ENCODE measurements at regions not wholly inside any gene's neighbourhood (a gene's known extent, or its start where the extent isn't known, plus 50 kb on each side); places are given as distances from the start of the nearest gene placed in this dataset.

DNA sequence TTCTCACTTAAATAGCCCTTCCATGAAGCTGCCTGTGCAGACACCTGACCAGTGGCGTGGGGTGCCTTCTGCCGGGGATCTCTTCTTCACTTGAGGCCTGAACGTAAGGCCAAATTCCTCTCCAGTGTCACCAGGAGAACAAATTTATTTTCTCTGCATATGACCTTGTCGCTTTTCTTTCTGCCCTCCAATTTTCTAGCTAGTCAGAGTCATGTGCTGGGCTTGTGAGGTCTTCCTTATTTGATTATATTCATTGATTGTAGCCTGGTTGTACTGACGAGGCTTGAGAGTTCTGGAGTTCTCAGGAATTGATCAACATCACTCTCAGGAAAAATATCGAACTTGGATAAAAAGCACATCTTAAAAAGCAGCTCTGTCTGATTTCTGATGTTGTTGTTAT is 255.7 kb downstream of the BUB3 start:
- no peak for DNase-seq (ENCODE audit: low read depth)

- DNase-seq (ENCODE audit: low read depth): no peak
Observed at GRCh38 chr10:123413353-123413752, 252.8 kb upstream of the GPR26 start.

DNA sequence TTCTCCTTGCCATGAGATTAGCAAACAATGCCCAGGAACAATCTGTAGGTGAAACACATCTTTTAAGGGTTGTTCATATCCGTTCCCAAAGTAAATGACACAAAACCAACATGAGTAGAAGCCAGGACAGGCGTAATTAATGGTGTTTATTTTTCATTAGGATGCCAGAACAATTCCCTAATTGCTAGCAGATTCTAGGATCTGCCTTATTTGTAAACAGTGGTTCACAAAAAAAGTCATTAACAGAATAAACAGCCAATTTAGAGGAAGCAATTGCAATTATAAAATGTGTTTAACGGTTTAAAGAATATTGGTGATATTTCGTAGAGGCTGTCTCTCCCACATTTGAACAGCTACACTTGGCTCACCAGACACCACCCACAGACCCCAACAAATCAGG is 250.6 kb upstream of the GPR26 start:
- DNase-seq (ENCODE audit: low read depth): no peak

DNA sequence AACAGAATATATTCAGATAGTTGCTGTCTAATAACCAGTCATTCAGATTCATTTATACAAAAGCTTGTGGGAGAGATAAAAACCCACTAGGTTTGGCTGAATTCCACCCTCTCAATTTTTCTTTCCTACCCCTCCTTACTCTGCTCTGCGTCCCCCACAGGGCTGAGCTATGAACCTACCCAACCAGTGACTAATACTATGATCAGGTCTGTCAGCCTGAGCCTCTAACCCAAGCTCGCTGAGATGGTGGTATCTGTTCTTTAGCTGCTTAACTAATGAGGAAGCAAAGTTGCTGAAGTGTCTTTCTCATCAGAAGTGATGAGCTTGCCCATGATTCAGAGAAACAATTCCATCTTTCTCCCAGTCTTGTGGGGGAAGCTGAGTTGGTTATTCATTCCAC is 248.7 kb upstream of the GPR26 start:
- no peak for DNase-seq (ENCODE audit: low read depth)

GRCh38 chr10:123421461-123421860 is 244.7 kb upstream of the GPR26 start:
- no peak for DNase-seq (ENCODE audit: low read depth)

DNA sequence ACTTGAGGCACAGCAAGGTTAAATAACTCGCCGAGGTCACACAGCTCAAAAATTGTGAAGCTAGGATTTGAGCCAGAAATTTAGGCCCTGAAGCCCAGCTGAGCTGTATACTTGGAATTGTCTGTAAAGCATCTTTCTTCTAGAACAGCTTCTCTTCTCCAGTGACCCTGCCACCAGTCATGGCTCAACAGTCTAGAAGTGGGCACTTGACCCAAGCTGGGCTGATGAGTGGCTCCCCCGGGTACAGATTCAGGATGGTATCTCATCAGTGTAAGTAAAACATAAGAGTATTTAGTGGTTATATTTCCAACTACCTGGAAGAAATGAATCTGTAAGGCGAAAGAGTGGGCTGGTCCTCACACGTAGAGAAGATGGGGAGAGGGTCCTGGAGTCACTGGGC is 243.9 kb upstream of the GPR26 start:
- no peak for DNase-seq (ENCODE audit: low read depth)

GRCh38 chr10:123424537-123424936 is 241.6 kb upstream of the GPR26 start:
- no peak for DNase-seq (ENCODE audit: low read depth)

DNA sequence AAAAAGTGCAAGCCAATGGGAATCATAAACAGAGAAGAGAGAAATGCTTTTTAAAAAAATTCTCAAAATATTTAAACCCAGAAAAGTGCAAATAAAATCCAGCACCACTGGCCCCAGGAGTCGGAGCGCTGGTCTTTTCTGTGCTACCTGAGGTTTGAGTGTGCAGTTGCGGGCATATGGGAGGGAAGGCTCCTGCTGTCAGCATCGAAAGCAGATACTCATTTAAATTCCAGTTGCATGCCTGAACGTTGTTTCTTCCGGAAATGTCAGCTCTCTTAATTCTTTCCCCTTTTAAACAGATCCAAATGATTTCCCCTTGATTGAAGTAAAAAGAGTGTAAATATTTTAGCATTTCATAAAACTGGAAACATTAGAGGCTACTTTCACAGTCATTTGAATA is 240.5 kb upstream of the GPR26 start:
- DNase-seq (ENCODE audit: low read depth): no peak

GRCh38 chr10:123427165-123427786 is 238.9 kb upstream of the GPR26 start:
- DNase-seq (ENCODE audit: low read depth): no peak

DNA sequence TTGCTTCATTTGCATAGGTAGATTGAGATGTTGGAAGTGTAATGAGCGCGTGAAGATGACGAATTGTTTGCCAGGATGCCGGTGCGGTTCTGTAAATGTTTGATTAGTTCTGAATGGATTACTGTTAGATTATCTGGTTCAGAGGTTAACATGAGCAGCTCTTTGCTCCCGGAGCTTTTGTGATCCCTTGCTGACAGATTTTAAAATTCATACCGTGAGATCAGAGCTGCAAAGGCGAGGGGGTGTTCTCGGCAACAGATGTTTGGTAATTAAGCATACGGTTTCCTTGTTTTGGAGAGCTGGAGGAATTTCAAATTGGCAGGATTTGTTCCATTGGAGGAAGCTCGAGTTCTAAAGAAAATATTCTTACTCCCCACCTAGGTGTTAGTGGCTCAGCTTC is 237.8 kb upstream of the GPR26 start:
- DNase-seq (ENCODE audit: low read depth): no peak

DNA sequence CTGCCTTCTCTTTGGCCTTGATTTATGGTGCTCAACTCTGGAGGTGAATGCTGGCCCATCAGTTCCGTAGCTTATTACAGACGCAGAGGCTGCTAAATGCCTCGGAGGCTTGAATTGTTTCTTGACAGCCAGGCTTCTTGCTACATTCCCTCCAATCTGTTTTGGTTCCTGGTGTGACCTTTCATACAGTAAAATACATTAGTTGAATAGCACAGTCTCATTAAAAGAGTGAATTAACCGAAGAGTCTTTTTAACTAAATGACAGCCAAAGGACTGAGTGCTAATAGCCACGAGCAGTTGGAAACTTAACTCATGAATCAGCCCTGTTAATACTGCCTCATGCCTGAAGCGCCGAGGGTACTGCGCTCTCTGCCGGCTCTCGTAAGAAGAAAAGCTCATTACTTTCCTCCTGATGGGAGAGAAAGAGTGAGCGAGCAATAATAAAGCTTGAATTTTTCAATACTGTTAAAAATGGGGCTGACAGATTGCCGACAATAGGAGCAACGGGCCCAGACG is 236.4 kb upstream of the GPR26 start:
- DNase-seq (ENCODE audit: low read depth): peak; percentile 7

- no peak for DNase-seq (ENCODE audit: low read depth)
Observed at GRCh38 chr10:123433539-123433938, 232.6 kb upstream of the GPR26 start.

DNA sequence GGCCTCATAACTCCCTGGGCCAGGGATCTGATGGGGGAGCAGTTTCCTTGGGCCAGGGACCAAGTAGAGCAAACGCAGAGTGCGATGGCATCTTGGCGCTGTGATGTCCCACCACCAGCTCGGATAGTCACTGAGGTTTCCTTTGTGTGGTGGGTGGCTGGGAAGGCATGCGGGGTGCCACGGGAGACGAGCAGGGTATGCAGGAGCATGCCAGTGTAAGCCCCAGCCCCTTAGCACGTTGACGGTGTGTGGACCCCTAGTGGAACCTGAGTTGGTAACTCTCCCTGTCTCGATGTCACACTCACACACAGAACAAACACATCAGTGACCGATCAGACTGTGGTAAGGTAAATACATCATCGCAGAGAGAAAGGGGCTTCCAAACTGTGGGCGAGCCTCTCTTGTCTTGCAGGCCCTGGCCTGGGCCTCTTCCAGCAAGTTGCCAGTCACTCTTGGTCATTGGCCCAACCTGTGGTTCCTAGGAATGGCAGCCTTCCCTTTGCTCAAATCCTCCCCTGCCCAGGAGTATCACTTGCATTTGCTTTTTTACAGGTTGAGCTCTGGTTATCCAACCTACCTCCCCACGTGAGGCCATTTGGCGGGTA is 231.6 kb upstream of the GPR26 start:
- no peak for DNase-seq (ENCODE audit: low read depth)

- no peak for DNase-seq (ENCODE audit: low read depth)
Observed at GRCh38 chr10:123442901-123443300, 223.3 kb upstream of the GPR26 start.

- DNase-seq (ENCODE audit: low read depth): no peak
Observed at GRCh38 chr10:123443924-123444323, 222.2 kb upstream of the GPR26 start.

DNA sequence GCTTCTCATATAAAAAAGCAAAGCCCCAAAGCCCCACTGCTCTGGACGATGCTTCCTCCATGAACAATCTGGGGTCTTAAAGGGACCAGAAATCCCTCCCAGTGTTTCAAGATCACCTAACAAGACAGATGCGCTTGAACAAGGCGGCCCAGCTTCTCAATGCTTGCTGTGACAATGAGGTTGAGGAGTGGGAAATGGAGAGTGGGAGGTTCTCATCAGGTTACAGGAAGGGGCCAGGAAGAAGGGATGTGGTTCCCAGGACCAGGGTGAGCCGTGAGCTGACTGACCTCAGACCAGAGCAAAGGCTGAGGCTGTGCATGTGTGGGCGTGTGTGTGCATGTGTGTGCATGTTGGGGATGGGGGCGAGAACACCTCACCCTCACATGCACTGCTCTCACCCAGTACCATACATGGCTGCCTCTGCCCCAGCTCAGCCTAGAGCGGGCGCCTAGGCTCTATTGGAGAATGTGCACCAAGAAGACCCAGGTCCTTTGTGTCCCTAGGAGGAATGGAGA is 220.8 kb upstream of the GPR26 start:
- DNase-seq (ENCODE audit: low read depth): no peak

GRCh38 chr10:123446449-123447156 is 219.6 kb upstream of the GPR26 start:
- DNase-seq (ENCODE audit: low read depth): no peak

DNA sequence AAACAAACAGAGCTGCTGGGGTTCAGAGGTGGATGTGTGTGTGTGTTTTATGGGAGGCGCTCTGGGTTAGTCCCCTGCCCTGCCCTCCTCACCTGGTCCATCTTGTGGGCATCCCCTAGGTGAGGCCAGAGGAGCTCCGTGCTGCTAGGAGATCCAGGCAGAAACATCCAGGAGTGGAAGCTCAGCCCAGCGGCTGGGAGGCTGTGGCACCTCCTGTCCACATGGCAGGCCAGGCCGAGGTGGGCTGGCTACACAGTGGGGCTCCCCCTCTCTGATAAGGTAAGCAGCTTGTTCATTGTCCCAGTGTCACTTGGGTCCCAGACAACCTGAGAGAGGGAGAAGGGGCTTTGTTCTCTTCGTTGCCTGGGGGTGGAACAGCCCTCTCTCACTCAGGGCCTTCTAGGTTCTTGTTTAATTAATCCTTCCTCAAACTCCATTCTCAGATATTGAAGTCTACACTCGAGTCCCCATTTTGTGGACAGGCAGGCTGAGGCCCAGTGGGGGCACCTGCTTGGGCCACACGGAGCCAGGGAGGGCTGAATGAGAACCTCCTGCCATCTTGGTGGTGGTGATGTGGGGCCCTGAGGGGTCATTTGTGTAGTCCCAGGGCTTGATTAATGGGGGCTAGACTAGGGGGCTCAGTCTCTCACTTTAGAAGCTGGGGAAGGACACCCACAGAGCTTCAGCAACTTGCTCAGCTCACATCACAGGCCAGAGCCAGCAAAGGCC is 216.8 kb upstream of the GPR26 start:
- no peak for DNase-seq (ENCODE audit: low read depth)

DNA sequence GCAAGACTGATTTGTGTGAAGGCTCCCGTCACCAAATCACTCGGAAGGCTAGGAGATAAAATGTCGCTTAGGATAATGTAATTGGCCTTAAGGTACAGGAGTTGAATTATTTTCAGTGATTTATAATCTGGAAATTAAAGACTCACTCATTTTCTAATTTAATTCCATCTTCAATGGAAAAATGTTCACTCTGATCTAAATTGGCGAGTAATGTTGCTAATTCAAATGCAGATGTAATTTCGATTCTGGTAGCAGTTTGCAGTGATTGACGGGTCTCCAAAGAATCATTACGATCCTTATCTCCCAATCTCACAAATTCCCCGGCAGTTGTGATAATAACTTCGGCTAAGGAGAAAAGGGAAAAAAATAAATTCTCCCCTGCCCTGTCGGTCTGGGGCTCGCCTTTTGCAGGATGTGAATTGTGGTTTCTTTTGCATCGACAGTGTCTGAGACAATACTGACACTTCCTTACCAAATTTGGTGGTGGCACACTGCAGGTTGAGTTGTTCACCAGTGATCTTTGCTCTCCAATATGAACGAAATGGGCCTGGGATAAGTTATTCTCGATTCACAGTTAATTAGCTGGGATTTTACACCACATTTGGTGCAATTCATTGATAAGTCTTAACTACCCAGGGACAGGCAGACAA is 215.1 kb upstream of the GPR26 start:
- DNase-seq (ENCODE audit: low read depth): no peak

- DNase-seq (ENCODE audit: low read depth): no peak
Observed at GRCh38 chr10:123451618-123452245, 214.4 kb upstream of the GPR26 start.

- no peak for DNase-seq (ENCODE audit: low read depth)
Observed at GRCh38 chr10:123454987-123455386, 211.2 kb upstream of the GPR26 start.
